ENCODE measurements at regions not wholly inside any gene's neighbourhood (a gene's known extent, or its start where the extent isn't known, plus 50 kb on each side); places are given as distances from the start of the nearest gene placed in this dataset.

DNA sequence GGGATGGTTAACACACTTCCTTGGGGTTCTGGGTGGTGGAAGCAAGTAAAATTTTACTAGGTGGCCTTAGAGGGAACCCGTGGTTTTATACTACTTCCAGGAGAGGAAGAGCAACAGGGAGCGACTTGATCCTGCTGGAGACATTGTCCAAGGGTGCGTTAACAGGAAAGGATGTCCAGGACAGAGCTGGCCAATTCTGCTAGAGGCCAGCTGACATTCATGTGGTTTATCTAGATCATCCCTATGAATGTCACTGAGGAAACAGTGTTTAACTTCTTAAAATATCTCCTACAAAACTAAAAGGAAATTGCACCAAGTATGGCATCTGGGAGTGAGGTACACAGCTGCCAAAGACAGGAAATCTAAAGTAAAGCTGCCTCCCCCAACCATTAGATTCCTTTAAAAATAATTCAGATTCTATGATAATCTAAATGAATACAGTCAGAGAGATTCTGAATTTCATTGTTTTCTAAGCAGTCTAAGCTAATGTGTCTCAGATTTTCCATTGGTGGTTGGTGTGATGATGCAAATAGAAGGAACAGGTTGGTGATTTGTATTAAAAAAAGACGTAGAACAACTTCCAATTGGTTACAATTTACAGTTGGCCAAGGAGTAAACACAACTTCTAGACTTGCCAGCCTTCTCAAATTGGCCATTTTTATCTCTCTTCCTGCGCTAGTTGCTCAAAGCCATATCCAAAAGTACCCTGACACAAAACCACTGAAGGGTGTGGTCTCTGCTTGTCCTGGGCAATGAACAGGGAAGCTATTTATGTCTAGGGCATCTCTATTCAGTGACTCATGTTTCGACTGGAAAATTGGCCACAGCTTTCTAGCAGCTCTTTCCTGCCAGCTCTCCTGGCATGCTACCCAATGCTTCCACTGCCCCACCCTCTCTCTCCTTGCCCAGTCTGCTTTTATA, 574.7 kb upstream of the MEF2C start:
- no peak for DNase-seq (ENCODE audit: low spot score)

DNA sequence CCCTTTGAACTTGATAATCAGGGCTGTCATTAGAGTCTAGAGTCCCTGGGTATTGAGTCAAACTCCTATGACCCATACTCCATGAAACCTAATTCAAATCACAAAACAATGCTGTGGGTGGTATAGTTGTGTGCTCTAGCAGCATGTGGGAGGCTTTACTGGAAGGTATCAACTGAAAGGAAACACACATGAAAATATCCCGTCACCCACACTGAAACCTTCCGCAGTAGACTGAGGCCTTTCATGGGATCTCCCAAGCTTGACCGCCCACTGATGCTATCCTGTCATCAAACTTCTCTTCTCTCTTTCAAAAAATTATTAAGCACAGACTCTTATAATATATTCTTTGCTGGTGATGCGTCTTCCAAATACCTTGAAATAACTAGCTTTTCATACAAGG, 569.1 kb upstream of the MEF2C start:
- no peak for DNase-seq (ENCODE audit: low spot score)

DNA sequence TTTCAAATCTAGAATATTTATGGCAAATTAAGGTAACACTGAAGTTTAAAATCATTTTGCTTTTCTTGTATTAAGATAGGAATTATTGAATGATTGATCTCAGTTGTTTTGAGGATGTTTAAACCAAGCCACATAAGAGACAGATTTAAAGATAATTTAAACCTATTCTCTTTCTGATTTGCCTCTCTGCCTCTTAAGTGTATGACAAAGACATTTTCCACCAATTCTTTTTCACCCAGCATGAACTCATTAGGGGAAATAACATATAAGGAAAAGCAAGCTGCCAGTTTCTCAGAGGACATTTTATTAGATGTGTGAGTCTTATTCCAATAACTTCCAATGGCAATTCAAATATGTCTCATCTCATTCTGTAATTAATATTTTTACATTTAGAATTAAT, 568.3 kb upstream of the MEF2C start:
- no peak for DNase-seq (ENCODE audit: low spot score)

DNA sequence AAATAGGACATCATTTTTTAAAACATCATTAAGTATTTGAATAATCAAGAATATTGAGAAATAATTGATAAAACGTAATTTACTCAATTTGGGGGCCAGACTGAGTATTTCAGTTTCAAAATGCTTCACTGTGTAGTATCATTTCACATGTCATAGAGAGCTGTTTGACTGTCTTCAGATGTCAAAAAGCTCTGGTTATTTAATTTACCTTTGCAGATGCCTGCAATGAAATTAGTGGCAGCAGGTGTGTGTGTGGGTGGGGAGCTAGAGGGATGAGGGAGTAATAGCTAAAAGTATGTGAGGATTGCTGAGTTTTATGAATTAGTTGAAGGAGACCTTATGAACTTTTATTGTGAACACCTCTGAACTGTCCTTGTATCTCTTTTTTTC, 567.2 kb upstream of the MEF2C start:
- no peak for DNase-seq (ENCODE audit: low spot score)

DNA sequence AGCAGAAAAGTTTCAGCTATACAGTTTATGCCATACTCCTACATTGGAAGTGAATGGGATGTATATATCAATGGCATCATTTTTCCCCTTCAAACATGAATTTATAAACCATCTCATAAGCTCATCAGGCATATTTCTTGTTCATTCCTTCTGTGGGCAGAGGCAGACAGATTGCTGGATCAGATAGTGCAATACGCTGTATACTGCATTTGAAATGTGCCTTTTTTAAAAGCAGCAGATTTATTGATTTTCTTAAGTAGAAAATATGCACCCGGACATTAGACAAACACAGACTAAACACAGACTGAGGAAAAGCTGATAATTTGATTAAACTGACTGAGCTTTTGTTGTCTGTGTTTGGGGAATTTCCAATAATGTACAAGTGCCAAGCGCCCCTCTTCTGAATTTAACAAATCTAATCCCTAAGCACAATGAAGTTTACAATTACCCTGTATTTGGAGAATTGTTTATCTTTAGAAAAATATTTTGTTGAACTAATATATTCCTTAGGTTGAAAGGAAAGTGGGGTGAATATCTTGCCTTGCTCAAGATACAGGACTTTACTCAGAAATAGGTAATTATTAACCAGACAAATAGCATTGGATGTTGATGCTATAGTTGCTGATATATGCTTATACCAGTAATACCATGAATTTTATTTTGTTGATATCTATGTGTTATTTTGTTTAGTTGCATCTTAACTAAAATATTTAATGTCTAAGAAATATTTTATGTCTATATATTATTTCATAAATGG, 566.6 kb upstream of the MEF2C start:
- DNase-seq (ENCODE audit: low spot score), result no peak

DNA sequence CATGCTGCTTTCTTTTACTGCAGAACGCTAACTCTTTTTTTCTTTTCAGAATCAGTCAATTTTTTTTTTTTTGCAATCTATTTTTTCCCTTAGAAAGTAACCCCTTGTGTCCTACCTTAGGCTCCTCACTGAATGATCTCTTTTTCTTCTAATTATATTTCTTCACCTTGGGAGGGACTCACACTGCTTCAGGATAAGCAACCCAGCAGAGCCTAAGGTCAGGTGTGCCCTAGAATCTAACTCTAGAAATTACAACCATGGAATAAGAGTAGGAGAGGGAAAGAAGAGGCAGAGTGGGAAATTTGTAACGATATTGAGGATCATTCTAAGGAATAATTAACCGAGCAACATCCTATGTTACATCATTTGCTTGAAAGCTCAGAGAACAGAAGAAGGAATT, 564.0 kb upstream of the MEF2C start:
- no peak for DNase-seq (ENCODE audit: low spot score)

DNA sequence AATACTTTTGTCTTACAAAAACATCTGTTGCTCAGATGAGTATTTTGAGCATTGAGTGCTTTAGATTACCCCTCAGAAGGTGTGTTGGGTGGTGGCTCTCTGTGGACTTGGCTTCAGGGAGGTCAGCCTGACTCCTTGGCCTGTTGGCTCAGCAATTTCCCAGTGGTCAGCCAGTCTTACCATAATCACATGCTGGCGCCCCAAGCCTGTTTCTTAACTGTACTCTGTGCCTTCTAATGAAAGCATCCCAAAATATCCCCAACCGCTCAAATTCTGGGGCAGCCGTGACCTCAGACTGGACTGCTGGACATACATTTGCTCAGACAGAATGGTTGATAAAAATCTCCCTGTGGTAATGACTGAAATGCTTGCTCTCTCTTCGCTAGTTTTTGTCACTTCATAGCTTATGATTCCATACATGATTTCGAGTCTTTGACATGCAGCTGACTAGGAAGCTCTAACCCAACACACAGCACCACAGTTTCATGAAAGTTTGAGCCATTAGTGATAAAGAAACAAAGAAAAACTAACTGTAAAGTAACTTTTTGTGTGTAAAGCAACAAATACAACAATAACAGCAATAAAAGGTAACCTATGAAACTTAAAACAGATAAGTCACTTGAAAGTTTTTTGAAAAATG, 562.2 kb upstream of the MEF2C start:
- no peak for DNase-seq (ENCODE audit: low spot score)

DNA sequence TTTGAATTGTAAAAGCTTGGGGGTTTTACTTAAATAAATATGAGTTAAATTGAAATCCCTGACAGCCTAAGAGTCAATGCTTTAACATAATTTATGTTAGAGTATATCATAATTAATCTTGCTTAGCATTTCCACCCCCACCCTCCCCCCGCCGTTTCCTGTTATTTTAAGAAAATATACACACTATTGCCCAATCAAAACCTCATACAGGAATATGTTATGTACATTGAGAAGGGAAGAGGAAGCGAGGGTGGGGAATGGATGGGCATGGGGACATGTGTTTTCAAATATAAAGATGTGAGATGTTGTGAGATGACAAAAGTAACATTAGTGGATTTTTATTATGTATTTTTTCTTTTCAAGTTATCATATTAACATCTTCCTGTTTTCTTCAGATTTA, 561.1 kb upstream of the MEF2C start:
- no peak for DNase-seq (ENCODE audit: low spot score)

DNA sequence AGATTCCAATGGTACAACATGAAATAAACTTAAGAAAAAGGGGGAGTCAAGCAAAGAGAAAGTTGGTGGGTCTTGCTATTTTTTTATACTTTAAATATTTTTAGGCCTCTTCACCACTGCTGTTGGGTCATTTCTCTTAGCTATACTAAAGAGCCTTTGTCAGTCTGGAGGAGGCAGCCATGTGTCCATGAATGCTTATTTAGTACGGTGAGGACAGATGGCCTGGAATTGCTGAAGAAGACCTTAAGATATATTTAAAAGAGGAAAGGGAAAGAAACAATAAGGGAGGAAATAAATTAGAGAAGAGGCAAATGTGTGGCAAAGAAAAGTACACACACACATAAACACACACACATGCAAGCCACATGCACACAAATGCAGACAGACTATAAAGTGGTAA, 560.5 kb upstream of the MEF2C start:
- DNase-seq (ENCODE audit: low spot score), result no peak

DNA sequence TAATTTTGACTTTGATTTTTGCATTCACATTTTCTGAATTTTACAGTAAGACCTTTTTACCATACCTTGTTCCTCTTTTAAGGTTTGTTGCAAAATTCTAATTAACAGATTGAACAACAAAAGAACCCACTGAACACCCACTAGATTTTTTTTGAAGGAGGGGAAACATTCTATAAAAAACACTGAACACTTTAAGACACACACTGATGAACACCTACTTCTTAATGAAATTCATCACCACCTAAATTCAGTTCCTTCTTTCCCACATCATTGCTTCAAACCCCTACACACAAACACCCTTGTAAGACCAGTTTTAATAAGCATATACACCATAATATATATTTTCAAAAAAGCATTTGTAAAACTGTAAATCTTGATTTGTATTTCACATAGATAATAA, 559.0 kb upstream of the MEF2C start:
- no peak for DNase-seq (ENCODE audit: low spot score)

DNA sequence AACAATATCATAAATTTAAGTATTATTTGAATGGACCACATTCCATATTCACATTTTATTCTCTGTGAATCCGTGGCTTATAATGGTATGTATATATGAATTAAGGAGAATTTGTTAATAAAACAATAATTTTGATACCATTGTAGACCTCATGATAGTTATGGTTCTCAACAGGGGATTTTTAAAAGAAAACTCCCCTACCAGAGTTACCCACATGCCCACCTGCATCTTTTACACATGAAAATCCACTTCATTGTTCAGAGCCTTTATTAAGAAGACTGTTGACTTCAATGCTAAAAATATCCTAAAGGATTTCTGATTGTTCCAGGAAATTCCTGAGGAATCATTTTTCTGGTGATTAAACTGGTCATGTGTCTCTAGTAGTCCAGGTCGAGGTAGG, 557.7 kb upstream of the MEF2C start:
- DNase-seq (ENCODE audit: low spot score), result no peak

DNA sequence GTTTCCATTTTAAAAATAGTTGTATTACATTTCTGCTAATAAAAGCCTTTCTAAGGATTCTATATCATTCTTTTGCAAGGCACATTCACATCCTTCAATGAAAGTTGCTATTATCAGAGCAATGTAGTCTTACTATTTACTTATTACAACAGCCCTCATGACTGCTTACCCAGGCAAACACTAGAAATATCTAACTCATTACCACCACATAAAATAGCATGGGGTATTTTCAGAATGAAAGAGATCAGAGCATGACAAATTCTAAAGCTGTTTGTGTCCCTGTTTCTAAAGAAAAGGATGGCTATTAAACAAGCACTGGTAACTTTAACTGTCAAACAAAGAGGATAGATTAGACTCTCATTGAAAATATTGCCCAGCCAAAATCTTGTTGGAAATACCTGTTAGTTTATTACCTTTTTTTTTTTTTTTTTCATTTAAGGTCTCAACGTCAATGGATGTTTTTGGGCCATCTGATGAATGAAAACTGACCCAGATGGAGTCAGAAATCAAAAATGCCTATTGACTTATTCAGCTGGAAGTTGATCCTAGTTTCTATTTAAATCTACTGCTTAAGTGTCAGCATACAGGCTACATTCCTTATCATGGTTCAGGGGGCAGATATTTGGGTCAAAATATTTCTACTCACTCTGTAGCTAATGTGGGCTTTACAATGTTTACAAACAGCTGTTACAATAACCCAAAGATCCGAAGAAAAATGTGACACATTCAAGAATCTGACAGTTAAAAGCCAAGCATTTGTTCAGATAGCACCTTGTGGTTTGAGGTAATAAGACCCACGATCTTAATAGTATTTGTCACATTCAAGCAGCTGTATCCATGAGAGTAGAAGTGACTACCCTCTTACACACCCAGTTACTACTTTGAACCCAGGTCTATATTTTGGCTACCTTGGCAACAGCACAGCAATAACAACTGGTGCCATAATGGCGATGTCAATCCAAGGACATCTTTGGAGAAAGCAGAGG, 554.8 kb upstream of the MEF2C start:
- no peak for DNase-seq (ENCODE audit: low spot score)

DNA sequence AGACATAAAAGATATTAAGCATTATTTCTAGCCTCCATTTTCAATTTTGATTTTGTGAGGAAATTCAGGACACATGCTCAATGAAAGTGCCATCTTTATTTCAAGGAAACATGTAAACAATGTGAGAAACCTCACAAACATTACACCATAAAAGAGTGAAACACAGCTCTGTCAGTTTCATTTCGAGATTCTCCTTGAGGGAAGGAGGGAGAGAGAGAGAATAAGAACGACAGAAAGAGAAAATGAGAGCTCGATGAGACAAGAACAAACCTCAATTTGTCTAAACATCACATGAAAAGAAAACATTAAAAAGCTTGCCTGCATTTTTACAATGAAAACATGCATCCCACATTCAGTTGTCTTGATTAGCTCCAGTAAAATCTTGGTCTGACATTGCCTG, 553.5 kb upstream of the MEF2C start:
- DNase-seq (ENCODE audit: low spot score), result no peak

DNA sequence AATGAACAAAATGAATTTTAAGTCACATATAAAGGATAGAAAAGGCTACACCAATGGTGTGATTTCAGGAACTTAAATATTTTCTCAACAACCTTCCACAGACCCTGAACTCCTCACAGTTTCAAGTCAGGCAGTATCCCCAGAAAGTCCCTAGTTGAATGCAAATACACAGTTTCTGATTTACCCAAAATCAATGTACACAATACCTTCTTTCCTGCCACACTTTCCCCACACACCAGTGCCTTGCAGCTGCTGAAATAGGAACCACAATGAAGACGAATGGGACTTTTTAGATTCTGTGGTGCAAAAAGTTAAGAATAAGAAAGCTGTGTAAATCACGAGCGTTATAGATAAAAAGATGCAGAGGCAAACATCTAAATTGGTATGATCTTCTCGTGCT, 552.4 kb upstream of the MEF2C start:
- no peak for DNase-seq (ENCODE audit: low spot score)

DNA sequence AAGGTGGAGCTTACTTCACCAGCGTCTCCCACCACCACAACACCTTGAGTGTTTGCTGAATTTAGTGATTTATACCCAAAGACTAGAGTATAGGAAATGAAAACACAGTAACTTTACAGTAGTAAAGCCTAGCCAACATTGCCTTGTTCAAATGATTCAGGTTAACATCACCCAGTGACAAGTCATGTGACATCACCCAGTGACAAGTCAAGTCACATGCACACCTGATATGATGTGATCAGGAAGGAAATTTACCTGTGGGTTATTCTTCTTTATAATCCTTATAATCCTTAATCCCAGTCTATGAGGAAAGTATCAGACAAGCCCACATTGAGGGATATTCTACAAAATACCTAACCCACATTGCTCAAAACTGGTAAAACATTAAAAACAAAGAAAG, 545.6 kb upstream of the MEF2C start:
- no peak for DNase-seq (ENCODE audit: low spot score)

DNA sequence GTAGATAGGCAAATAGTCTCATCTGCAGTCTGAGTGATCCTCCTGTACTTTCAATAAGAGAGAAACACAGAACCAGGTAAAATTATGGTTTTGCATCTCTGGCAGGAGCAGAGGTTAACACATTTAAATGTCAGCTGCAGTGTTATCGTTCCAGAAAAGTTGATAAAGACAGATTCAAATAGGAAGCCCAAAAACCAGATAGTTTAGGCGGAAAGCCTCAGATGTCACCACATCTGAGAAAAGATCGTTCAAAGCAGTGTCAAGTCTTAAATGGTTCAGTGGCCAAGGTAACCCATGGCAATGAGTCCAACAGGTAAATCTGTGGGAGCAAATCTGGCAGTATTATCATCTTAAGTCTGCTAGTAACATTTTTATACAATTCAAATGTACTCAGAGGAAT, 542.1 kb upstream of the MEF2C start:
- no peak for DNase-seq (ENCODE audit: low spot score)

DNA sequence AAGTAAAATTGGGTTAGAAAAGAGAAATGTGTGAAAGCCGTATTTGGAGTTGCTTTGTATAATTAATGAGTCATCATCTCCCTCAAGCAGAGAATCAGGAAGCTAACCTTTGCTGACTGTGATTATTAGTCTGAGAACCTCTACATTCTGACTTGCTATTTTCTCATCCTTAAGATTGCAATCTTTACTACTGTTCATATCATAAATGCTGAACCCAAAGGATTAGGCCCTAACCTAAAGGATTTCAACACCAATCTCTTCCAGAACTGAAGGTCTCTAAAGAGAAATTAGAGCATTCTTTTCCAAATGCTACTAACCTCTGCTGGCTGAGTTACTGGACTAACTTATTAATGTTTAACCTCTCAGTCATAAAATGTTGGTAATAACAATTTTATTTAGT, 538.1 kb upstream of the MEF2C start:
- no peak for DNase-seq (ENCODE audit: low spot score)

DNA sequence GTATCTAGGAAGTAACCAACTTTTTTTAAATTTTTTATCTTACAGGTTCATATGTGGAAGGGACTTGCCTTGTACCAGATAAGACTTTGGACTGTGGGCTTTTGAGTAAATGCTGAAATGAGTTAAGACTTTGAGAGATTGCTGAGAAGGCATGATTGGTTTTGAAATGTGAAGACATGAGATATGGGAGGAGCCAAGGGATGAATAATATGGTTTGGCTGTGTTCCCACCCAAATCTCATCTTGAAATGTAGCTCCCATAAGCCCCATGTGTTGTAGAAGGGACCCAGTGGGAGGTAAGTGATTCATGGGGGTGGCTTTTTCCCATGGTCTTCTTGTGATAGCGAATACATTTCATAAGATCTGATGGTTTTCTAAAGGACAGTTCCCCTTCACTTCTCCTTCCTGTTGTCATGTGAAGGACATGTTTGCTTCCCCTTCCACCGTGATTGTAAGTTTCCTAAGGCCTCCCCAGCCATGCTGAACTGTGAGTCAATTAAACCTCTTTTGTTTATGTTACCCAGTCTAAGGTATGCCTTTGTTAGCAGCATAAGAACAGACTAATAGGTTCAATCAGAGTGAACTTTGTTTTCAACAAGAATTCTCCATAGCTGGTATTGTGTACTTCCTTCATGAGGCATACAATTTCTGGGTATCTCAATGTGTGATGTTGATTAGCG, 535.6 kb upstream of the MEF2C start:
- no peak for DNase-seq (ENCODE audit: low spot score)

DNA sequence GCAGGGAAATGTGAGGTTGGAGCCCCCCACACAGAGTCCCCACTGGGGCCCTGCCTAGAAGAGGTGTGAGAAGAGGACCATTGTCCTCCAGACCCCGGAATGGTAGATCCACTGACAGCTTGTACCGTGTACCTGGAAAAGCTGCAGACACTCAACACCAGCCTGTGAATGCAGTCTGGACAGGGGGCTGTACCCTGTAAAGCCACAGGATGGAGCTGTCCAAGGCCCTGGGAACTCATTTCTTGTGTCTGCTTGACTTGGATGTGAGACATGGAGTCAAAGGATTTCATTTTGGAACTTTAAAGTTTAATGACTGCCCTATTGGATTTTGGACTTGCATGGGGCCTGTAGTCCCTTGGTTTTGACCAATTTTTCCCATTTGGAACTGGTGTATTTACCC, 535.0 kb upstream of the MEF2C start:
- no peak for DNase-seq (ENCODE audit: low spot score)

DNA sequence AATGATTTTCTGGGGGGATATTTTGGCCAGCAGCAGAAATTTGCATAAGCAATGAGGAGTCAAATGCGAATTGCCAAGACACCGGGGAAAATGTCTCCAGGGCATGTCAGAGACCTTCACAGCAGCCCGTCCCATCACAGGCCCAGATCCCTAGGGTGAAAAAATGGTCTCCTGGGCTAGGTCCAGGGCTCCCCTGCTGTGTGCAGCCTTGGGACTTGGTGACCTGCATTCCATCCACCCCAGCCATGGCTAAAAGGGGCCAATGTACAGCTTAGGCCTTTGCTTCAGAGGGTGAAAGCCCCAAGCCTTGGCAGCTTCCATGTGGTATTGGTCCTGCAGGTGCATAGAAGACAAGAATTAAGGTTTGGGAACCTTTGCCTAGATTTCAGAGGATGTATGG, 534.5 kb upstream of the MEF2C start:
- DNase-seq (ENCODE audit: low spot score), result no peak

DNA sequence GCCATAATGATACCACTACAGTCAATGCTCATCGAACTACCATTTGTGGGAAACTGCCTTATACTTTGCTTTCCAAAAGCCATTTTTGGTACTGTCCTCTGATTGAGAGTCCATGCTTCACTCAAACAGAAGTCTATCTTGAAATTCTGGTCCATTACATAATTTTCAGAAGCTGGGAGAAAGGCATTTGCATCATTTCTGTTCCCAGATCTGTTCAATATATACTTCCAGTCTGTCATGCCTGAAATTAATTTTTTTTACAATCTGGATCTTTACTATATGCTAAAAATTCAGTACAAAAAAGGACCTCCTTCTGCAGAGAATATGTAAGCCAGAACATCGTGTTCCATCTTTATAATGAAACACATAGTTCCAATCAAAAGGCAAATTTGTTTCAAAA, 528.9 kb upstream of the MEF2C start:
- DNase-seq (ENCODE audit: low spot score), result no peak
